Endothelial cell of umbilical vein (primary cell): ENCODE measurements at regions not wholly inside any gene's neighbourhood (a gene's known extent, or its start where the extent isn't known, plus 50 kb on each side); places are given as distances from the start of the nearest gene placed in this dataset.

Source experiments
- GATA2 ChIP-seq: IDR thresholded peaks from 2 replicates; pipeline ENCODE4 v1.7.0; 2011; ENCODE audit warnings: low read depth, mild to moderate bottlenecking, moderate library complexity, mixed read lengths, low read length; ENCODE audit not compliant: insufficient read length, insufficient read depth
- POLR2A ChIP-seq: IDR thresholded peaks from 2 replicates; pipeline ENCODE4 v1.6.1; 2012; ENCODE audit warnings: low read depth, mild to moderate bottlenecking, control low read depth, low read length

- no peak for TF ChIP-seq GATA2
- TF ChIP-seq POLR2A = no peak
Measured at GRCh38 chr4:186341655-186342054, 75.7 kb downstream of the F11 start.
